ELR (cell line): ENCODE measurements at regions not wholly inside any gene's neighbourhood (a gene's known extent, or its start where the extent isn't known, plus 50 kb on each side); places are given as distances from the start of the nearest gene placed in this dataset.
A peak's percentile ranks its signal among the peaks of the same experiment; 100 is the strongest.

ENCODE experiments used
- DNase-seq: peaks from one replicate; pipeline ENCODE4 v3.0.0-alpha.2; 2015; ENCODE audit warnings: low read depth

- no peak for DNase-seq
Measured at GRCh38 chr5:125176005-125176390, 429.6 kb upstream of the ZNF608 start.

- no peak for DNase-seq
Measured at GRCh38 chr5:125177340-125177739, 430.9 kb upstream of the ZNF608 start.

DNA sequence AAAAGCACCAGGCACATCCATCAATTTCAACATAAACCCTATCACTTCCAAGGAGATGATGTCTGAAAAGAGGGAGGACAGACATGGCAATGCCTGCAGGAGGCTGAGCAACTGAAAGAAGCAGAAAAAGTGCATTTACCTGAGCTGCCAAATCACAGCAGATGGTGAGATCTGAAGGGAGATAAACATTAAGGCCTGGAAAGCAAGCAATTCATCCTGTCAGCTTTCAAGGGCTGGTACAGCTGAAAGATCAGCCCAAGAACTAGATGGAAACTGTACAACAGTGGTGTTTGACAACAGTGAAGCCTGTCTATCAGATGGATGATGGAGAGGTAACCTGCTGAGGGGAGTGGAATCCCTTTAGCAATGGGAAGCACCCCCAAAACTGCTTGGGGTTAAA is 433.2 kb upstream of the ZNF608 start:
- no peak for DNase-seq

DNA sequence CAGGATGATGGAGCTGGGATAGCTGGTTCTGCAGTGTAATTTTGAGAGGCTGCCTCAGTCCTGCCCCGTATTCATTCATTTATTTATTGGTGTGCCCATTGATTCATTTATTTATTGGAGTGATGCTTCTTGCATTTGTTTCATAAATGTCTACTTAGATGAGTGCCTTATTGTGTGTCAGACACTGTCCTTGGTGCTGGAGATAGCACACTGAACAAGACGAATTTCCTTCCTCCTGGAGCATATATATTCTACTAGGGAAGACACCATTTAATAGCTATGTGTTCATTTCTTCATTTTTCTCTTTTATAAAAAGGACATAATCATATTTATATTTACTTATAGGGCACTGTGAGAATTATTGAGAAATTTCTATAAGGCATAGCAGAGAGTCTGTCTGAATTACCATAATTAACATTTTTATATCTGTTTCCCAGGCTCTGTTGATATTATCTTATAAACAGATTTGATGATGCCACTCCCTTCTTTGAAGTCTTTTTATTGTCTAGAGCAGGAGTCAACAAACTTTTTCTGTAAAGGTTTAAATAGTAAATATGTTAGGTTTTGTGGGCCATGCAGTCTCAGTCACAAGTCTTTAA is 433.9 kb upstream of the ZNF608 start:
- DNase-seq, result no peak

- DNase-seq, result no peak
Measured at GRCh38 chr5:125181159-125181558, 434.7 kb upstream of the ZNF608 start.

GRCh38 chr5:125181955-125182354 is 435.5 kb upstream of the ZNF608 start:
- DNase-seq, result no peak

DNA sequence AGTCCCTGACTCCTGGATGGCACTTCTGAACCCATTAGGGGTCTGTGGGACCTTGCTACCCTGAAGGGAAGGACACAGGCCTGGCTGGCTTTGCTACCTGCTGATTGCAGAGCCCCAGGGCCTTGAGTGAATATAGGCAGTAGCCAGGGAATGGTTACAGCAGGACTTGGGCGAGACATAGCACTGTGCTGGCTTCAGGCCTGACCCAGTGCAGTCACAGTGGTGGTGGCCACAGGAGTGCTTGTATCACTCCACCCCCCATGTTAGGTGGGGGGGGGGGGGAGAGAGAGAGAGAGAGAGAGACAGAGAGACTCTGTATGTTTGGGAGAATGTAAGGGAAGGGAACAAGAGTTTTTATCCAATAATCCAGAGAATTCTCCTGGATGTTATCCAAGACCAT is 439.3 kb upstream of the ZNF608 start:
- DNase-seq, result no peak

GRCh38 chr5:125186911-125187375 is 440.5 kb upstream of the ZNF608 start:
- DNase-seq, result no peak

GRCh38 chr5:125189531-125189941 is 443.1 kb upstream of the ZNF608 start:
- DNase-seq, result peak; percentile 39

- peak; percentile 20 for DNase-seq
Measured at GRCh38 chr5:125190232-125191087, 444.0 kb upstream of the ZNF608 start.

DNA sequence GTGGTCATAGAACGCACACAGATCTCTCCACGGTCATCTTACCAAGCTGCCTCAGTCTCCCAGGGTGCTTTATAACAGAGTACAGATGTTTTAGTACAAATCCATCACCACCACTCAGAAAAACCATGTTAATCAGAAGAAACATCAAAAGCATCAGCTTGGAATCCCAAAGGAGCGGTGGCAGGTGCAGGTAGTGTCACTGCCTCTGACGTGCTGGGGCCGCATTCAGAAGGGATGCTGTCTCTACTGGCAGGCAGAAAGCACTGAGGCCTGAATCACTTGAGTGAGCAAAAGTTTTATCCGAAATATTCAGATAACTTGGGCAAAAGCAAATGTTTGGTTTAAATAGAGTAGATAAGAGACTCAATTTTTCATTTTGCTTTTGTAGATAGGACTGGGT is 448.4 kb upstream of the ZNF608 start:
- DNase-seq, result no peak

- no peak for DNase-seq
Measured at GRCh38 chr5:125196481-125197111, 450.2 kb upstream of the ZNF608 start.

GRCh38 chr5:125197321-125197720 is 450.9 kb upstream of the ZNF608 start:
- no peak for DNase-seq

DNA sequence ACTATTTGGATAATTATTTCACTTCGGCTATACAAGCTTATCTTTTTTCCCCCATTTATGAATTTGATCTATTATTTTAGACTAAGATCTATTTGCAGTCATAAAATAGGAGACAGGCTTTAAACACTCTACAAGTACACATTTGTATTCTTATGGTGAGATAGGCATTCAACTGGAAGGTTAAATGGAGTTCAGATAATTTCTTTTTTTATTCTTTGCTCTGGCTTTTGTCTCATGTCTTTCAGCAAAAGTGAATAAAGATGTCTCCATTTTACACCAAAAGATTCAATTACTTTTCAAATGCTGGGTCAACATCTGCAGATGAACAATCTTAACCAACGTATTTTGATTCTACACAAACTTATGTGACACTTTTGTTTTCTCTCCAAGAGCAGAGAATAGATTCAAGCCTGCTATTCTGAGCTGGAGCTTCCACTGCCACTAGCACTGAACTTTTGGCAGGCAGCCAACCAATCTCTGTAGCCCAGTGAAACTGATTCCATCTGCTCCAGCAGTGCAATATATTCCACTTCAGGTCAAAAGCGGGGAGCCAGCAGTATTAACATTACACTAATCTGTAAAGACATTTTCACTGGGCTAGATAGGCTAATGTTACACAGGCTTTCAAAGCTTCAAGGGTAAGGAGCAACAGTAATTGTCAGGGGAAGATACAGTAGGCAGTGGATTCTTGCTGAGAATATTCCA is 452.0 kb upstream of the ZNF608 start:
- peak; percentile 32 for DNase-seq

DNA sequence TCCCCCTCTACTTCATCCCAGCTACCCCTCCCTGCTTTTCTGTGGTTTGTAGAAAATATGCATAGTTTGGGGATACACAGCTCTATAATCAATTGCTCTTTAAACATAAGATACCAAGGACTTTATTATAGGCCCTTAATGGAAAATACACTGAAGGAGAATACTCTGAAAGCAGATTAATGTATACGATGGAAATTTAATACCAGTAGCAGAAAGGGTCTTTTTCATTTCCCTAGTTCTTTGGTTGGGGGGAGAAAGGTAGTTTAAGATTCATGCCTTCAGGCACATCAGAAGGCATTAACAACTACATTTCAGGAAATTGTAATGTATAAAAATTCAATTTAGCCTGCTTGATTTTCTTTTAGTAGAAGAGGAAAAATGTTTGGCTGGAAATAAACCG is 452.9 kb upstream of the ZNF608 start:
- DNase-seq, result no peak

GRCh38 chr5:125199968-125200865 is 453.8 kb upstream of the ZNF608 start:
- peak; percentile 19 for DNase-seq

DNA sequence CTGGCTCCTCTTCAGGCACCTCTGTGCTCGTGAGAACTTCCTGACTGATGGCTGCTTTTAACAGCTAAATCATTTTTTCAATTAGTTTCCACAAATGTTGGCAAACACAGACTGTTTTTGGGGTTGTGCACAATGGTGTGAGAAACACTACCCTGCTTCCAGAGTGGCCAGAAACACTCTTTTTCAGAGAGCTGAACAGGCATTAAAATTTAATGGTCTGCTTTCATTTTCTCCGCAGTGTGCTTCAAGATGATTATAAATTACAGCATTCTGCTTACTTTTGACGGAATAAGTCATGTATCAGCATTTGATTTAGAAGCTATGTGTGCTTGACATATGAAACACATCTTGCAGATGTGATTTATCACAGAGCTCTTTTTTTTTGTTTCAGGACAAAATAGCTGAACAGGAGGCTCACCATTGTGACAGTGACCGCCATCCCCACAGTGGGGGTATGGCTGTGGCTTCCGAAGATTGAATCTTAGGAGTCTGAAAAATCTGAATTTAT is 454.5 kb upstream of the ZNF608 start:
- no peak for DNase-seq

GRCh38 chr5:125201446-125202052 is 455.1 kb upstream of the ZNF608 start:
- DNase-seq, result no peak

GRCh38 chr5:125202353-125202752 is 455.9 kb upstream of the ZNF608 start:
- DNase-seq, result no peak

GRCh38 chr5:125202871-125203438 is 456.5 kb upstream of the ZNF608 start:
- DNase-seq, result no peak
